ENCODE measurements at regions not wholly inside any gene's neighbourhood (a gene's known extent, or its start where the extent isn't known, plus 50 kb on each side); places are given as distances from the start of the nearest gene placed in this dataset.

DNA sequence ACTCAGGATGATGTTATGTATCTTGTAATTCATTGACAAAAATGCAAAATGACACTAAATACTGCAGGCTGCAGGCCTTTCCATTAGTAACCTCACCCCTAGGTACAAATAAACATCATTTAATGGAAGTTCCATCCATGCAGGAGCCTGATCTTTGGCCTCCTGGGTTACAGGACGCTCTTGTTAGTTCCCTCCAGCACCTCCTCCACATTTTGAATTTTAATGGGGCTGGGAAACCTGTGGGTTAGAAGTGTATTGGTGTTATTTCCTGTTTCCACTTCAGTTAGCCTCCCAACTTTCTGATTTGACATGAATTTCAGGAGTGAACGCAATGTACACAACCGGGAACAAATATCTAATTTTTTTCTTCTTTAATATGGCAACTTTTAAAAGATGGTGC lies 237.1 kb upstream of the ARGLU1 start:
- H3K79me2 ChIP-seq (ENCODE audit: insufficient read depth, low read length): no peaks in the 10 kb centered on the region
- no peak overlapping the region for H2AFZ ChIP-seq (ENCODE audit: low read depth, low read length)
- H3K9ac ChIP-seq (ENCODE audit: low read length): no peak overlapping the region
- TF ChIP-seq EZH2 (IDR thresholded peaks at IDR 0.05; ENCODE audit: insufficient read depth, low read length): no peak
- TF ChIP-seq, protein P1, sequence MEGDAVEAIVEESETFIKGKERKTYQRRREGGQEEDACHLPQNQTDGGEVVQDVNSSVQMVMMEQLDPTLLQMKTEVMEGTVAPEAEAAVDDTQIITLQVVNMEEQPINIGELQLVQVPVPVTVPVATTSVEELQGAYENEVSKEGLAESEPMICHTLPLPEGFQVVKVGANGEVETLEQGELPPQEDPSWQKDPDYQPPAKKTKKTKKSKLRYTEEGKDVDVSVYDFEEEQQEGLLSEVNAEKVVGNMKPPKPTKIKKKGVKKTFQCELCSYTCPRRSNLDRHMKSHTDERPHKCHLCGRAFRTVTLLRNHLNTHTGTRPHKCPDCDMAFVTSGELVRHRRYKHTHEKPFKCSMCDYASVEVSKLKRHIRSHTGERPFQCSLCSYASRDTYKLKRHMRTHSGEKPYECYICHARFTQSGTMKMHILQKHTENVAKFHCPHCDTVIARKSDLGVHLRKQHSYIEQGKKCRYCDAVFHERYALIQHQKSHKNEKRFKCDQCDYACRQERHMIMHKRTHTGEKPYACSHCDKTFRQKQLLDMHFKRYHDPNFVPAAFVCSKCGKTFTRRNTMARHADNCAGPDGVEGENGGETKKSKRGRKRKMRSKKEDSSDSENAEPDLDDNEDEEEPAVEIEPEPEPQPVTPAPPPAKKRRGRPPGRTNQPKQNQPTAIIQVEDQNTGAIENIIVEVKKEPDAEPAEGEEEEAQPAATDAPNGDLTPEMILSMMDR (IDR thresholded peaks at IDR 0.05; ENCODE audit: insufficient read depth, low read depth, low read length): no peak
- H3K4me2 ChIP-seq (ENCODE audit: low read length): no peak overlapping the region
- Mint-ChIP-seq H3K4me3 (ENCODE audit: unreplicated experiment) (no peak overlapping the region), H3K27ac (ENCODE audit: unreplicated experiment) (no peak overlapping the region), H3K4me1 (ENCODE audit: low read depth, unreplicated experiment) (no peaks in the 10 kb centered on the region), H3K9me3 (ENCODE audit: unreplicated experiment) (no peaks in the 10 kb centered on the region), H3K36me3 (ENCODE audit: low read depth, unreplicated experiment) (no peaks in the 10 kb centered on the region), H3K27me3 (ENCODE audit: low read depth, unreplicated experiment) (no peaks in the 10 kb centered on the region)
- no peak overlapping the region for H3K4me3 ChIP-seq (ENCODE audit: insufficient read depth, low read depth, low read length)
- no peak overlapping the region for H3K27ac ChIP-seq (ENCODE audit: low read depth, low read length)
- H3K9me3 ChIP-seq (ENCODE audit: insufficient read depth, low read depth, low read length): no peaks in the 10 kb centered on the region
- no peak for DNase-seq (ENCODE audit: low read depth)
- H4K20me1 ChIP-seq (ENCODE audit: insufficient read depth, low read length): no peaks in the 10 kb centered on the region
- no peaks in the 10 kb centered on the region for H3K27me3 ChIP-seq (ENCODE audit: insufficient read depth, low read length)
- no peaks in the 10 kb centered on the region for H3K4me1 ChIP-seq (ENCODE audit: insufficient read depth, low read length)
- FAIRE-seq: no peak
- H3K36me3 ChIP-seq (ENCODE audit: insufficient read depth, low read length): no peaks in the 10 kb centered on the region

DNA sequence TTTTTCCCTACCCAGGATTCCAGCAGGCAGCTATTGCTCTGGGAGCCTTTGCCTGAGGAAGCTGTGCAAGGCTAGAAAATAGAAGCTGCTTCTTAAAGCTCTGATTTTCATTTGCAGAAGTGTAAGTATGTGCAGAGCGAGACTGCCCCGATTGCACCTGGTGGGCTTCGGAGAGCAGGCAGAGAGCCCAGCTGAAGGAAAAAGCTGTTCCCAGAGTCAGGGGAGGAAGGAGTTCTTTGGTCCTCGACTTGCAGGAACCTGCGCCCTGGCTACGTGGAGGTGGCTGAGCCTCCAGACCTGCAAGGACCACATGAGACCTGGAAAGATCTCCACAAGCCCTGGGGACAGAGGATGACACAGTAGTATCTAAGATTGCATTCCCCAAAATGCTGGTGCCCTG lies 235.0 kb upstream of the ARGLU1 start:
- no peaks in the 10 kb centered on the region for H3K36me3 ChIP-seq (ENCODE audit: insufficient read depth, low read length)
- no peak overlapping the region for H3K27ac Mint-ChIP-seq (ENCODE audit: unreplicated experiment)
- H3K27me3 Mint-ChIP-seq (ENCODE audit: low read depth, unreplicated experiment): peaks cover 9% of the 10 kb centered on the region
- no peak overlapping the region for H3K27ac ChIP-seq (ENCODE audit: low read depth, low read length)
- no peaks in the 10 kb centered on the region for H4K20me1 ChIP-seq (ENCODE audit: insufficient read depth, low read length)
- DNase-seq (ENCODE audit: low read depth) (no peak), FAIRE-seq (no peak)
- H3K36me3 Mint-ChIP-seq (ENCODE audit: low read depth, unreplicated experiment): no peaks in the 10 kb centered on the region
- no peaks in the 10 kb centered on the region for H3K27me3 ChIP-seq (ENCODE audit: insufficient read depth, low read length)
- no peaks in the 10 kb centered on the region for H3K4me1 Mint-ChIP-seq (ENCODE audit: low read depth, unreplicated experiment)
- no peak overlapping the region for H3K4me3 Mint-ChIP-seq (ENCODE audit: unreplicated experiment)
- no peak for TF ChIP-seq EZH2 (IDR thresholded peaks at IDR 0.05; ENCODE audit: insufficient read depth, low read length)
- TF ChIP-seq, protein P1 (IDR thresholded peaks at IDR 0.05; ENCODE audit: insufficient read depth, low read depth, low read length): no peak
- H3K4me3 ChIP-seq (ENCODE audit: insufficient read depth, low read depth, low read length): no peak overlapping the region
- no peak overlapping the region for H3K9ac ChIP-seq (ENCODE audit: low read length)
- no peak overlapping the region for H3K4me2 ChIP-seq (ENCODE audit: low read length)
- no peaks in the 10 kb centered on the region for H3K79me2 ChIP-seq (ENCODE audit: insufficient read depth, low read length)
- no peaks in the 10 kb centered on the region for H3K4me1 ChIP-seq (ENCODE audit: insufficient read depth, low read length)
- H3K9me3 ChIP-seq (ENCODE audit: insufficient read depth, low read depth, low read length): no peaks in the 10 kb centered on the region
- H2AFZ ChIP-seq (ENCODE audit: low read depth, low read length): no peak overlapping the region
- no peaks in the 10 kb centered on the region for H3K9me3 Mint-ChIP-seq (ENCODE audit: unreplicated experiment)

DNA sequence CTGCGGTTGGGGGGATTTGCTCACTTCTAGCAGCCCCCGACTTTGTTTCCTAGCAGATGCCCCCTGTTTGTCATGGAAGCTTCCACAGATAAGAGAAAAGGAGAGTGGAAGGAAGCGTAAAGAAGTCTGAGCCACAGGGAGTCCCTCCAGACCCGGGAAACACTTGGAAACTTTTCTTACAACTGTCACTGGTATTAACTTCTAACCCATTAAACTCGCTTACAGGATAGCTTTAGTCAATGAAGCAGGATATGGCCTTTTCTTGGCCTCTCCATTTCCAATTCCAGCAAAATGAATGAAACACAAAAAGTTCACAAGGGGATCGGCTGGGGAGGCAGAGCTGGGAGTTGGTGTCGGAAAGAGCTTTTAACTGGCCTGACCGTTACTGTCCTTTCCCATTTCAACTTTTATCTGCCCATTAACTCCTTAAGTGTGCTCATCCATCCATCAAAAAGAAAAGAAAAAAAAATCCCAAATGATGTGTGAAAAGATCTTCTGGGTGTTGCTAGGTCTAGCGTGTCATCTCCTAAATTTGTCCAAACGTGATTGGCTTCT lies 231.9 kb upstream of the ARGLU1 start:
- no peak overlapping the region for H3K4me3 ChIP-seq (ENCODE audit: insufficient read depth, low read depth, low read length)
- Mint-ChIP-seq H3K36me3 (ENCODE audit: low read depth, unreplicated experiment) (no peaks in the 10 kb centered on the region), H3K27ac (ENCODE audit: unreplicated experiment) (no peak overlapping the region), H3K27me3 (ENCODE audit: low read depth, unreplicated experiment) (peaks cover 31% of the 10 kb centered on the region), H3K4me3 (ENCODE audit: unreplicated experiment) (no peak overlapping the region), H3K9me3 (ENCODE audit: unreplicated experiment) (peaks cover 2% of the 10 kb centered on the region), H3K4me1 (ENCODE audit: low read depth, unreplicated experiment) (peaks cover 3% of the 10 kb centered on the region)
- H3K4me1 ChIP-seq (ENCODE audit: insufficient read depth, low read length): no peaks in the 10 kb centered on the region
- DNase-seq (ENCODE audit: low read depth) (no peak), FAIRE-seq (no peak)
- H3K79me2 ChIP-seq (ENCODE audit: insufficient read depth, low read length): no peaks in the 10 kb centered on the region
- TF ChIP-seq, protein P1 (IDR thresholded peaks at IDR 0.05; ENCODE audit: insufficient read depth, low read depth, low read length): no peak
- no peak for TF ChIP-seq EZH2 (IDR thresholded peaks at IDR 0.05; ENCODE audit: insufficient read depth, low read length)
- H3K9me3 ChIP-seq (ENCODE audit: insufficient read depth, low read depth, low read length): no peaks in the 10 kb centered on the region
- no peaks in the 10 kb centered on the region for H3K36me3 ChIP-seq (ENCODE audit: insufficient read depth, low read length)
- H3K27me3 ChIP-seq (ENCODE audit: insufficient read depth, low read length): no peaks in the 10 kb centered on the region
- H4K20me1 ChIP-seq (ENCODE audit: insufficient read depth, low read length): no peaks in the 10 kb centered on the region
- H3K27ac ChIP-seq (ENCODE audit: low read depth, low read length): no peak overlapping the region
- no peak overlapping the region for H3K4me2 ChIP-seq (ENCODE audit: low read length)
- H3K9ac ChIP-seq (ENCODE audit: low read length): no peak overlapping the region
- no peak overlapping the region for H2AFZ ChIP-seq (ENCODE audit: low read depth, low read length)

Data from astrocyte (in vitro differentiated cells and primary cell).